ENCODE measurements at regions not wholly inside any gene's neighbourhood (a gene's known extent, or its start where the extent isn't known, plus 50 kb on each side); places are given as distances from the start of the nearest gene placed in this dataset.

GRCh38 chr2:21939967-21940366, 816.2 kb downstream of the TDRD15 start:
- DNase-seq (ENCODE audit: low read depth): peak; percentile 48

DNA sequence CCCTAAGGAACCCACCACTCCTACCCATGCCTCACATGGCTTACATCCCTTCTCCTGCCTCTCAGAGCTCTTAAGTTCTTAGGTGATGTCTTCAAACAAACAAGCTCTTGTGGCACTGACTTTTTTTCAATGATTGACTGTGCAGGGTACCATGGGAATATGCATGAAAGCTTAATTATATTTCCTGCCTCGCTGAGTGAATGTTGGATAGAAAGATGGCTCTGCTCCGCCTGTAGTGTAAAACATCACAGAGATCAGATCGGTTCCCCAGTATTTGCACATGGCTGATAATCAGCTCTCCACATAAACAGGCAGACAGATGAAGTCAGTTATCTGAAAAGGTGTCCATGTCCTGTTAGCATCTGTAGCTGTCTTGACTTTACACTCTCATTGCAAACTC, 820.8 kb downstream of the TDRD15 start:
- no peak for DNase-seq (ENCODE audit: low read depth)

GRCh38 chr2:21945658-21946057, 821.9 kb downstream of the TDRD15 start:
- DNase-seq (ENCODE audit: low read depth): no peak

- DNase-seq (ENCODE audit: low read depth): no peak
Measured at GRCh38 chr2:21947046-21947445, 823.3 kb downstream of the TDRD15 start.

DNA sequence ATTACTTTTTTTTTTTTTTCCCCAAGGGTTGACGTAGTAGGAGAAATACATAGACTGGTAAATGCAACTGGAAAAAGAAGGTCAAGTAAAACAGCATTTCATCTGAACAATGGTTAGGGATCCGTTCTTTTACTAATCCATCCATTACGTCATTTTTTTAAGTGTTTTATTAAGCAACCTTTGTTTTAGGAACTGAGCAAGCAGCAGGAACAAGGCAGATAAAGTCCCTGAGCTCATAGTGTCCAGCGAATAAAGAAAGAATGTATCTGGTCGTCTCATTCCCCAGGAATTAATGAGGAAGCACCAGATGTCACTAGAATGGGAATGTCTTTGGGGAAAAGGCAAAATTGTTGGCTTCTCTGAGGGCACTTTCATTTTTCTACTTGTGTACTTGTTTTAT, 842.4 kb downstream of the TDRD15 start:
- peak; percentile 60 for DNase-seq (ENCODE audit: low read depth)

DNA sequence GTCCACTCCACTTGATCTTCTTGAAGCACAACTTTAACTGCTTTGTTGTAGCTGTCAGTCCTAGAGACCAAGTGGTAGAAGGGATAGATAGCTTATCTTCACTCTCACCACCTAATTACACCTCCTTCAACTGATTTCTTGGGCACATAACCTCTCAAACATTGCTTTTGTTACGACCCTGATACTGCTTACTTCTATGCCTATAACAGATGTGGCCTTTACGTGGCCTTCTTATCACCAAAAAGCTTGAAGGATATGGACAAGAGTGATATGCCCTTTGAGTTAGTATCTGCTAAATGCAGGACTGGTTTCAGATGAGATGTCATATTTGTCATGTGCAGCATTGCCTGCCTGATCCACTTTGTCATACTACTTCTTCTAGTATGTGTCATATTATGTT, 847.2 kb downstream of the TDRD15 start:
- DNase-seq (ENCODE audit: low read depth): no peak

GRCh38 chr2:21972586-21972985, 848.8 kb downstream of the TDRD15 start:
- no peak for DNase-seq (ENCODE audit: low read depth)

DNA sequence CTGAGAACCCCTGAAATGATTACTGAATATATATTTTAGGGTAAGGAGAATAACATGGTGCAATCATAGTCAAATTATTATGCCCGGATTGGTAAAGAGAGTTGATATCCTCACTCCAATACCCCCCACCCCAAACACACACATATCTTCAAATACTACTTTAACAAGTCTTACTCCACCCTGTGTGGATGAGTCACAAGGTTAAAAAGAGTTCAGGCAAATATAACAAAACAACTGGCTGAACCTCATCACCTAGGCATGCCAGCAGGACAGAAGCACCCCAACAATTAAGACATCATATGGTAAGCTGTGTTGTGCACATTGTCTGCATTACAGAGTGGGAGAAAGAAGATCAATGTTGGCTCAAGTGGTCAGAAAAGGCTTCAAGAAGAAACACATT, 857.4 kb downstream of the TDRD15 start:
- peak; percentile 58 for DNase-seq (ENCODE audit: low read depth)

DNA sequence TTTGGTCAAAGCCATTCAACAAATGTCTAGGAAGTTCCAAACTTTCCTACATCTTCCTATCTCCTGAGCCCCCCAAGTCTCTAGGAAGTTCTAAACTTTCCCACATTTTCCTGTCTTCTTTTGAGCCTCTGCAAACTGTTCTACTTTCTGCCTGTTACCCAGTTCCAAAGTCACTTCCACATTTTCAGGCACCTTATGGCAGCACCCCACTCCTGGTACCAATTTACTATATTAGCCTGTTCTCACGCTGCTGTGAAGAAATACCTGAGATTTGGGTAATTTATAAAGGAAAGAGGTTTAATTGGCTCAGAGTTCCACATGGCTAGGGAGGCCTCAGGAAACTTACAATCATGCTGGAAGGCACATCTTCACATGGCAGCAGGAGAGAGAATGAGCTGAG, 869.2 kb downstream of the TDRD15 start:
- no peak for DNase-seq (ENCODE audit: low read depth)

DNA sequence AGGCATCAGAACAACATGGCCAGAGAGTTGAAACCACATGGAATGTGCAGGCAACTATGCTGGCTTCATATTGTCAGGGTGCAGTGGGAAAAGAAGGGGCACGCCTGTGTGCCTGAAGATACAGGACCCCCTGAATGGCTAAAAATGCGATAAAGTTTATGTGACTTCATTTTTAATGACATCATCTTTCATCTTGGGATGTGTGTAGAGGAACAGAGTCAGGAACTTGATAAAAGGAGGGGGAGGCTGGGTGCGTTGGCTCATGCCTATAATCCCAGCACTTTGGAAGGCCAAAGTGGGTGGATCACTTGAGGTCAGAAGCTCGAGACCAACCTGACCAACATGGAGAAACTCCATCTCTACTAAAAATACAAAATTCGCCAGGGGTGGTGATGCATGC, 872.6 kb downstream of the TDRD15 start:
- no peak for DNase-seq (ENCODE audit: low read depth)

DNA sequence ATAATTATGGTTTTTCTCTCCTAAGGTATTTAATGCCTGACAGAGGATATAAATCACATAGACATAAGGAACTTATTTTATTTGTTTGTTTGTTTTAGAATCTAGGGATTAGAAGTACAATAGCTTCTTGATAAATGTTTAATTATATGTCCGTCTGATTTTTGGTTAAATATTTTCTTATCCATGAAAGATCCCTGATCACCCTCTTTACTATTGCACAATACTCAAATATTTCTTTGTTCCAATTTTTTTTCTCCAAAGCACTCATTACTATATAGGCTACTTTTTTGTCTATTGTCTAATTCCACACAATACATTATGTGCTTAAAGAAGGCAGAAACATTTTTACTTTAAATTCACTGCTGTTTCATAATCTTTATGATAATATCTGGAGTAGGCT, 875.8 kb downstream of the TDRD15 start:
- no peak for DNase-seq (ENCODE audit: low read depth)

- DNase-seq (ENCODE audit: low read depth): peak; percentile 71
Measured at GRCh38 chr2:22002066-22002465, 878.3 kb downstream of the TDRD15 start.

DNA sequence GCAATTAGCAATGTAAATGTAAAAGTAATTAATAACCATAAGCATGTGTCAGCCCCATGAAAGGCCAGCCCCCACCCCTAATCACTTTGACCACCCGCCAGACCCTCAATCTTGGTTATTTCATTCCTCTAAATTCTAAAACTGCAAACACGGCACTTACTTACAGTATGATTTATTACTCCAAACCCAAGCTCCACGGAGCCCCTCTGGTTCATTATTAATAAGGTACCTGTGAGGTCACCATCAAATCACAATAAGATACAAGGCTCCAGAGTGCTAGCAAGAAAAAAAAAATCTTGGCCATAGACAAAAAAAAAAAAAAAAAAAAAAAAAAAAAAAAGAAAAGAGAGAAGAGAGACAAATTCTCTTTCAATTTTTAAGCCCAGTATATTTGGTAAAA, 879.5 kb downstream of the TDRD15 start:
- DNase-seq (ENCODE audit: low read depth): no peak

GRCh38 chr2:22011048-22011447, 887.3 kb downstream of the TDRD15 start:
- DNase-seq (ENCODE audit: low read depth): no peak

- DNase-seq (ENCODE audit: low read depth): peak; percentile 34
Measured at GRCh38 chr2:22020091-22020742, 896.4 kb downstream of the TDRD15 start.

DNA sequence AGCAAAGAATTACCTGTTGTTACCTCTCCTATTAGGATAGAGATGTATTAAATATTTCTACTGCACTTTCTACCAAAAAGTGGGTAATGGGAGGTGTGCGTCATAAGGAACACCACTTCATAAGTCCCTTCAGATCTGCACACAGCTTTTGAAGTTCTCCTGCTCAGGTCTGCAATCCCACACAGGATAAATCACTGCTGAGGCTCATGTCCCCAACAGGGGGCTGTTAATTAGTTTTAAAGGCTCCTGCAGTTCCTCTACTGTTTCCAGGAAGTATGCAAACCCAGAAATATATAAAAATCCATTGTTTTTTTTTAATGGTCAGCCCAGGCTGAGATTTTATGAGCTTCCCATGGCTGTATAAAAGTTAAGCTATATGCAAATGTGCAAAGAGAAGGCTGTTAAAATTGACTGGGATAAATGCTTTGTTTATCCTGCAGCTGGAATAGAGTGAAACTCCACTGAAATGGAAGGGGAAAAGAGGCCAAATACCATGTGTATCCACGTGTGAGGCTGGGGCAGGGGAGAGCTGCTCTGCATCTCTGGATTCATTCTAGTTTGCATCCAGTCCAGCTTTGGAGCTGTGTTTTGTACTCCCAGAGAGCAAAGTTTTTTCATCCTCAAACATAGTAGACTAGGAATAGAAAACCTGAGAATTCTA, 903.7 kb downstream of the TDRD15 start:
- DNase-seq (ENCODE audit: low read depth): no peak

- no peak for DNase-seq (ENCODE audit: low read depth)
Measured at GRCh38 chr2:22035361-22035830, 911.6 kb downstream of the TDRD15 start.

- DNase-seq (ENCODE audit: low read depth): peak; percentile 7
Measured at GRCh38 chr2:22037274-22037673, 913.5 kb downstream of the TDRD15 start.

GRCh38 chr2:22043784-22044183, 920.0 kb downstream of the TDRD15 start:
- DNase-seq (ENCODE audit: low read depth): no peak

DNA sequence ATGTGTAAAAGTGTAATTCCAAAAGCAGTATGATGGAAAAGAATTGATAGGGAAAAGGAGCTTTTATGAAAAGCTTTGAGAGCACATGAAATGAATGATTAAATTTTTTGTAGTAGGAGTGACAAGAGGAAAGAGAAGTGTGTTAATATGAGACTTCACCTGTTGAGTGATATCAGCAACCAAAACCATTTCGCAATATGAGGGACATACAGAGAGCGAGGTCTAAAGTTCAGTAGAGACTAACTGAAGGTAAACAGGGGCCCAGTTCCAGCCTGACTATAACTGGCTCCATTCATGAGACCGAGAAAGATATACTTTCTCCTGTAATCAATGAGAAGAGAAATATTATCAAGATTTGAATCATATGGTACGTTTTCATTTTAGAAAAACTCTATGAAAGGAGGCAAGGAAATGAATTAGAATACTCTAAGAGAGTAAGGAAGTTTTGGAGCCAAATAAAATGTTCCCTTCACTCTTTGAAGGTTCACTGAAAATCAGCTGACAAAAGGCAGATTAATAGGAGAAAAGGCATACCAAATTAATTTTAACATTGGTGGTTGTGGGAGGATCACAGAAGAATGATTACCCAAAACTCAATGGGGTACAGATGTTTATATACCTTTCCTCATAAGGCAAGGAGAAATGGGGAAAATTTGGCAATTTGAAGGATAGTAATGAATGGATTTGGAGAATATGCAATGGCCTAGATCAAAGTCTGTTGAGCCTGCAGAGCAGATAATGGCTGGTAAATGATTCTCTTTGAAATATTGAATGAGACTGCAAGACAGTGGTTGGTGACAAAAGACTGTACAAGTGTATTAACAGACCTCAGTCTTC, 932.2 kb downstream of the TDRD15 start:
- no peak for DNase-seq (ENCODE audit: low read depth)

DNA sequence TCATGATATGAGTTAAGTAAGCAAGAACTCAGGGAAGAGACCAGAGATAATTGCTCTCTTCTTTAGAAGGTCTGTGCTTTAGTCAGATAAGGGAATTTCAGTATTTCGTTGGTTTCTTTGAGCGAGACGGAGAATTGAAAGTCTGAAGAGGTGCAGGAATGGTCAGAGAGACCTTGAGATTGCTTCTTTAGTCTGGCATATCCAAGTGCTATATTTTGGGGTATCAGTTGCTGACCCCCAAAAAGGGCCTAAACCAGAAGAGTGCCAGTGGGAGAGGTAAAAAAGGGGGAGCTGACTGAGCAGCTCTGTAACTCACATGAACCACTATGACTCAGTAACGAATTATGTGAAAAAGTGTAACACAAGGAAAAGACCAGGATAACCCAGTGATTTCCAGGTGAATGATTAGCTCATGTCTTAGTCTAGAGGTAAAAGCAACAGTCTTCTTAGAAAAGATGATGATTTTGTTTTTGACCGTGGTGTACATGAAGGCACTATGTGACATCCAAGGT, 932.9 kb downstream of the TDRD15 start:
- no peak for DNase-seq (ENCODE audit: low read depth)

- DNase-seq (ENCODE audit: low read depth): no peak
Measured at GRCh38 chr2:22062679-22063078, 938.9 kb downstream of the TDRD15 start.

DNA sequence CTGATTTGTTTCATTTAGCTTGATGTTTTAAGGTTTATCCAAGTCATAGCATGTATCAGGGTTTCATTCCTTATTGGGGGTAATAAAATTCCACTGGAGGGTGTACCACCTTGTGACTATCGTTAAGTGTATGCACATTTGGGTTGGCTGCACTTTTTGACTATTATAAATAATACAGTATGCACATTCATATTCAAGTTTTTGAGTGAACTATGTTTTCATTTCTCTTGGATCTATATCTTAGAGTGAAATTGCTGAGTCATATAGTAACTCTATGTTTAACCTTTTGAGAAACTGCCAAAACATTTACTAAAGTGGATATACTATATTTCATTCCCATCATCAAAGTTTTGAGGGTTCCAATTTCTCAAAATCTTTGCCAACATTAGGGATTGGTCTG, 952.7 kb downstream of the TDRD15 start:
- DNase-seq (ENCODE audit: low read depth): no peak
